Ovary (tissue), 7 donors: ENCODE measurements at regions not wholly inside any gene's neighbourhood (a gene's known extent, or its start where the extent isn't known, plus 50 kb on each side); places are given as distances from the start of the nearest gene placed in this dataset.

Experiments used
- DNase-seq, 5 donors: peaks; one replicate each; pipeline ENCODE4 v3.0.0-alpha.2; 2019 to 2020
- H3K27ac ChIP-seq, 2 donors: fragments of 200-600 bp; one replicate each; pipeline versions ENCODE4 v1.5.1 to v1.8.0; 2019 to 2022
- H3K27me3 ChIP-seq: fragments of 200-600 bp; one replicate; pipeline ENCODE4 v1.8.0; 2022
- H3K36me3 ChIP-seq: fragments of 200-600 bp; sonication (generic); one replicate; pipeline ENCODE4 v1.5.1; 2019
- H3K4me1 ChIP-seq: one replicate; pipeline ENCODE4 v1.8.1; 2013; ENCODE audit warnings: mild to moderate bottlenecking, moderate library complexity; ENCODE audit not compliant: insufficient read depth
- H3K4me3 ChIP-seq: fragments of 200-600 bp; sonication (generic); one replicate; pipeline ENCODE4 v1.5.1; 2017
- H3K9me3 ChIP-seq, 2 donors: fragments of 200-600 bp in 1 of 2; sonication (generic) in 1 of 2; one replicate each; pipeline versions ENCODE4 v1.5.1 to v1.8.1; 2013 to 2019; ENCODE audit warnings: mild to moderate bottlenecking in 1 of 2, moderate library complexity in 1 of 2
- CTCF ChIP-seq, 3 donors: fragments of 450-650 bp in 2 of 3; fragments of 200-600 bp in 1 of 3; IDR thresholded peaks; one replicate each; pipeline versions ENCODE4 v1.5.1 to v1.8.0; 2016 to 2022; ENCODE audit warnings: antibody characterized with exemption in 3 of 3, mild to moderate bottlenecking in 1 of 3
- EP300 ChIP-seq: sonication (generic); formaldehyde crosslinking; IDR thresholded peaks from one replicate; pipeline ENCODE4 v1.6.1; 2017; ENCODE audit warnings: antibody characterized with exemption
- POLR2A ChIP-seq: fragments of 450-650 bp; IDR thresholded peaks from one replicate; pipeline ENCODE4 v1.6.1; 2017; ENCODE audit warnings: antibody characterized with exemption, mild to moderate bottlenecking, moderate library complexity
- WGBS, 3 donors: extraction: QIAGEN DNeasy Blood & Tissue Kit in 1 of 3; methylation state at CpG; one replicate each; pipeline versions ENCODE4 v1.1.5 to v1.1.7; 2013 to 2017; 5-methylcytosine and 5-hydroxymethylcytosine counted together
- intact Hi-C, 4 donors: fragments of 100-400 bp; cut with DNase I; formaldehyde crosslinking; loops; one replicate each; pipeline versions ENCODE4 v1.11.0 to v1.15.1; 2022 to 2023
- donor health status: DM: no; HTN: no; CAD: no; lungs with moderate emphysema.
- donor health status: DM: no; HTN: no; CAD: no.
- donor health status: Bipolar disorder and iron deficiency.
- donor health status: DM: no; HTN: no; CAD: no.
- donor health status: DM: yes; HTN: yes; CAD: no.

- 62 to 78% (median 73%) methylated on average over 30 of the region's 30 CpGs for WGBS, 3 donors
Measured at GRCh38 chr6:40754461-40755045, 167.4 kb upstream of the LRFN2 start.

GRCh38 chr6:40753675-40754448 lies 166.7 kb upstream of the LRFN2 start:
- Histone ChIP-seq H3K4me3 (no peak overlapping the region), H3K9me3 (no peaks in the 10 kb centered on the region), H3K36me3 (no peaks in the 10 kb centered on the region), H3K4me1 (peaks cover 3% of the 10 kb centered on the region), H3K27me3 (no peaks in the 10 kb centered on the region), H3K27ac (no peak overlapping the region)
- no peak for TF ChIP-seq CTCF (IDR thresholded peaks at IDR 0.05)
- no peak for TF ChIP-seq EP300
- no peak for TF ChIP-seq POLR2A
- no peak for DNase-seq
- WGBS, 3 donors = 77 to 85% (median 82%) methylated on average over 3 of the region's 3 CpGs
- intact Hi-C loops = no loop called here

More at GRCh38 chr6:40754461-40755045, 167.4 kb upstream of the LRFN2 start:
- no peak overlapping the region for H3K4me3 ChIP-seq
- TF ChIP-seq EP300 (no peak), CTCF (IDR thresholded peaks at IDR 0.05) (no peak), POLR2A (no peak)
- no peaks in the 10 kb centered on the region for H3K36me3 ChIP-seq
- intact Hi-C loops = no loop called here
- H3K27me3 ChIP-seq = no peaks in the 10 kb centered on the region
- no peak for DNase-seq
- no peak overlapping the region for H3K27ac ChIP-seq
- H3K9me3 ChIP-seq = no peaks in the 10 kb centered on the region
- H3K4me1 ChIP-seq = peaks cover 3% of the 10 kb centered on the region

GRCh38 chr6:40753048-40753447 lies 165.9 kb upstream of the LRFN2 start:
- 84 to 93% (median 89%) methylated on average over 3 of the region's 3 CpGs for WGBS, 3 donors
- intact Hi-C loops = no loop called here

GRCh38 chr6:40744835-40745234 lies 157.7 kb upstream of the LRFN2 start:
- intact Hi-C loops = no loop called here
- H3K27ac ChIP-seq = no peak overlapping the region
- 48 to 69% (median 63%) methylated on average over 4 of the region's 4 CpGs for WGBS, 3 donors
- TF ChIP-seq EP300 (no peak), POLR2A (no peak), CTCF (IDR thresholded peaks at IDR 0.05) (no peak)
- H3K27me3 ChIP-seq = no peaks in the 10 kb centered on the region
- H3K36me3 ChIP-seq = no peaks in the 10 kb centered on the region
- H3K4me1 ChIP-seq = no peaks in the 10 kb centered on the region
- no peak for DNase-seq
- no peaks in the 10 kb centered on the region for H3K9me3 ChIP-seq
- H3K4me3 ChIP-seq = no peak overlapping the region

More at GRCh38 chr6:40753048-40753447, 165.9 kb upstream of the LRFN2 start:
- H3K9me3 ChIP-seq = no peaks in the 10 kb centered on the region
- H3K4me1 ChIP-seq = peaks cover 3% of the 10 kb centered on the region
- H3K27ac ChIP-seq = no peak overlapping the region
- no peak for DNase-seq
- H3K36me3 ChIP-seq = no peaks in the 10 kb centered on the region
- no peak overlapping the region for H3K4me3 ChIP-seq
- TF ChIP-seq POLR2A (no peak), EP300 (no peak), CTCF (IDR thresholded peaks at IDR 0.05) (no peak)
- no peaks in the 10 kb centered on the region for H3K27me3 ChIP-seq
